ENCODE measurements at regions not wholly inside any gene's neighbourhood (a gene's known extent, or its start where the extent isn't known, plus 50 kb on each side); places are given as distances from the start of the nearest gene placed in this dataset.

- TF ChIP-seq POLR2A (IDR thresholded peaks at IDR 0.05) = no peak
- no peak for TF ChIP-seq CTCF (IDR thresholded peaks at IDR 0.05)
Measured at GRCh38 chr17:74017466-74017865, 186.0 kb upstream of the RPL38 start.

All from esophagus squamous epithelium (tissue), 4 donors.